ENCODE measurements at regions not wholly inside any gene's neighbourhood (a gene's known extent, or its start where the extent isn't known, plus 50 kb on each side); places are given as distances from the start of the nearest gene placed in this dataset.
"Not testable (repeated sequence)": the region's sequence is repeated elsewhere in the genome, so short reads cannot be mapped to it uniquely, and the experiment has no call there.

- no peak for DNase-seq (ENCODE audit: low read depth in 2 of 2)
Measured at GRCh38 chr5:67771221-67771620, 444.3 kb upstream of the PIK3R1 start.

- DNase-seq (ENCODE audit: low read depth in 2 of 2), result no peak
Measured at GRCh38 chr5:67770431-67771025, 445.0 kb upstream of the PIK3R1 start.

GRCh38 chr5:67765697-67766096, 449.9 kb upstream of the PIK3R1 start:
- no peak for DNase-seq (ENCODE audit: low read depth in 2 of 2)

GRCh38 chr5:67757771-67758170, 457.8 kb upstream of the PIK3R1 start:
- not testable (repeated sequence) for DNase-seq (ENCODE audit: low read depth in 2 of 2)

GRCh38 chr5:67752357-67752708, 463.2 kb upstream of the PIK3R1 start:
- no peak for DNase-seq (ENCODE audit: low read depth in 2 of 2)

- no peak for DNase-seq (ENCODE audit: low read depth in 2 of 2)
Measured at GRCh38 chr5:67748165-67748690, 467.3 kb upstream of the PIK3R1 start.

- no peak for DNase-seq (ENCODE audit: low read depth in 2 of 2)
Measured at GRCh38 chr5:67747096-67747495, 468.5 kb upstream of the PIK3R1 start.

- not testable (repeated sequence) for DNase-seq (ENCODE audit: low read depth in 2 of 2)
Measured at GRCh38 chr5:67746608-67747007, 468.9 kb upstream of the PIK3R1 start.

- no peak for DNase-seq (ENCODE audit: low read depth in 2 of 2)
Measured at GRCh38 chr5:67746103-67746502, 469.5 kb upstream of the PIK3R1 start.

- DNase-seq (ENCODE audit: low read depth in 2 of 2), result no peak
Measured at GRCh38 chr5:67732921-67733320, 482.6 kb upstream of the PIK3R1 start.

GRCh38 chr5:67732471-67732870, 483.1 kb upstream of the PIK3R1 start:
- no peak for DNase-seq (ENCODE audit: low read depth in 2 of 2)

GRCh38 chr5:67731886-67732285, 483.7 kb upstream of the PIK3R1 start:
- no peak for DNase-seq (ENCODE audit: low read depth in 2 of 2)

- no peak for DNase-seq (ENCODE audit: low read depth in 2 of 2)
Measured at GRCh38 chr5:67730917-67731474, 484.6 kb upstream of the PIK3R1 start.

GRCh38 chr5:67728326-67728890, 487.1 kb upstream of the PIK3R1 start:
- DNase-seq (ENCODE audit: low read depth in 2 of 2), result no peak

- DNase-seq (ENCODE audit: low read depth in 2 of 2), result no peak
Measured at GRCh38 chr5:67725604-67726003, 490.0 kb upstream of the PIK3R1 start.

- no peak for DNase-seq (ENCODE audit: low read depth in 2 of 2)
Measured at GRCh38 chr5:67724412-67725135, 491.0 kb upstream of the PIK3R1 start.

GRCh38 chr5:67723873-67724272, 491.7 kb upstream of the PIK3R1 start:
- no peak for DNase-seq (ENCODE audit: low read depth in 2 of 2)

- not testable (repeated sequence) for DNase-seq (ENCODE audit: low read depth in 2 of 2)
Measured at GRCh38 chr5:67722582-67722981, 493.0 kb upstream of the PIK3R1 start.

GRCh38 chr5:67720162-67720772, 495.3 kb upstream of the PIK3R1 start:
- no peak for DNase-seq (ENCODE audit: low read depth in 2 of 2)

- no peak for DNase-seq (ENCODE audit: low read depth in 2 of 2)
Measured at GRCh38 chr5:67702008-67702407, 505.4 kb upstream of the CD180 start.

GRCh38 chr5:67699560-67699959, 503.0 kb upstream of the CD180 start:
- no peak for DNase-seq (ENCODE audit: low read depth in 2 of 2)

GRCh38 chr5:67696446-67696845, 499.8 kb upstream of the CD180 start:
- no peak for DNase-seq (ENCODE audit: low read depth in 2 of 2)

Measured in stimulated activated CD8-positive, alpha-beta memory T cell treated with anti-CD3 and anti-CD28 coated beads, Interleukin-2, amount 100 ng/mL, for 48 hours (primary cell).